Activated CD8-positive, alpha-beta T cell treated with anti-CD3 and anti-CD28 coated beads, Interleukin-2, amount 10 ng/mL, durations not matched to agents 7 days and 5 days (primary cell): ENCODE measurements at regions not wholly inside any gene's neighbourhood (a gene's known extent, or its start where the extent isn't known, plus 50 kb on each side); places are given as distances from the start of the nearest gene placed in this dataset. TPM values are rescaled to one million over a fixed set of nuclear protein-coding genes. Genes with fewer than 3 reads are reported as not detected.

Experiments used
- ATAC-seq: fragments of 150-1000 bp; cut with Tn5 transposase; one replicate; pipeline ENCODE4 v1.10.0; 2021; ENCODE audit warnings: moderate library complexity
- CTCF ChIA-PET: fragments of 350-600 bp; sonication (Branson Sonifier 250); formaldehyde crosslinking; loops from one replicate; lab custom pipeline; 2021; ENCODE audit warnings: antibody characterized with exemption; lab: Charles Lee
- POLR2A ChIA-PET: fragments of 350-600 bp; sonication (Branson Sonifier 250); formaldehyde crosslinking; loops from one replicate; lab custom pipeline; 2021; ENCODE audit warnings: antibody characterized with exemption; lab: Charles Lee
- DNase-seq: peaks from one replicate; pipeline ENCODE4 v3.0.0-alpha.2; 2020
- H3K27ac Mint-ChIP-seq: one replicate; pipeline ENCODE4 v1.8.0; 2021; ENCODE audit warnings: mild to moderate bottlenecking, mixed read lengths
- H3K27me3 Mint-ChIP-seq: one replicate; pipeline ENCODE4 v1.8.0; 2021; ENCODE audit warnings: low read depth, mixed read lengths
- H3K36me3 Mint-ChIP-seq: one replicate; pipeline ENCODE4 v1.8.0; 2021; ENCODE audit warnings: low read depth, mixed read lengths
- H3K4me1 Mint-ChIP-seq: one replicate; pipeline ENCODE4 v1.8.0; 2021; ENCODE audit warnings: low read depth, mixed read lengths
- H3K4me3 Mint-ChIP-seq: one replicate; pipeline ENCODE4 v1.8.0; 2021; ENCODE audit warnings: mild to moderate bottlenecking, mixed read lengths
- H3K9me3 Mint-ChIP-seq: one replicate; pipeline ENCODE4 v1.8.0; 2022; ENCODE audit warnings: mixed read lengths; ENCODE audit not compliant: insufficient read depth
- microRNA-seq: library from miRNA; unstranded; fragments of <30 nt; microRNA quantifications from one replicate; pipeline ENCODE4 v1.2.0, GENCODE V29; 2022

DNA sequence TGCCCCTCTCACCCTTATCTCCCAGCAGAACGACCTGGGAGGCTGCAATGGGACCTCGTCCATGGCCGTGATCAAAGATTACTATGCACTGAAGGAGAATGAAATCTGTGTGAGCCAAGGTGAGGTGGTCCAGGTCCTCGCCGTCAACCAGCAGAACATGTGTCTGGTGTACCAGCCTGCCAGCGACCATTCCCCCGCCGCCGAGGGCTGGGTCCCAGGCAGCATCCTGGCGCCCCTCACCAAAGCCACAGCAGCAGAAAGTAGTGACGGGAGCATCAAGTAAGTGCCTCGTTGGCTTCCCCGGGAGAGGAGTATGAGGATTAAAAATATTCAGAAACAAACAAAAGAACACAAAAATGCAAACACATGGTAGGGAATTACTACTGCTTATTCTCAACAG, 55.9 kb upstream of the UMPS start:
- H3K36me3 Mint-ChIP-seq, result peaks cover 31% of the 10 kb centered on the region
- H3K4me1 Mint-ChIP-seq, result peaks cover 28% of the 10 kb centered on the region
- ChIA-PET POLR2A (no interaction called here), CTCF (no interaction called here)
- no peak overlapping the region for H3K4me3 Mint-ChIP-seq
- H3K9me3 Mint-ChIP-seq, result peaks cover 16% of the 10 kb centered on the region
- ATAC-seq (no peak), DNase-seq (no peak)
- no peak overlapping the region for H3K27ac Mint-ChIP-seq
- peaks cover 3% of the 10 kb centered on the region for H3K27me3 Mint-ChIP-seq

DNA sequence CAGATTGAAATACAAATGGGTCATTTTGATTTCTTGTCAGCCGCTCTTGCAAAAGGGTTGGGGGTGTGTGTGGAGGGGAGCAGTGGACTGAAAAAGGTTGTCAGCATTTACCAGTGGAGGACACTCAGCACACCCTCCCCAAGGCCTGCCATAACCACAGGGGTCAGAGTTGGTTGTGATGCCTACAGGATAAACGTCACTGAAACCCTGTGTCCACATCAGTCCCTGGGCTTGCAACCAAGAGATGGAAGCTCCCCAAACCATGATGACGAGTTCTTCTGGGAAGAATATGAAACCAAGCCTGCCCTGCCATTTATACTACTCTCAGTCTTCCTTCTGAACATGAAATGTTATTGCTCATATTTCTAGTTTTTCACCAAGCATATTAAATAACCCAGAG, 54.0 kb upstream of the UMPS start:
- Mint-ChIP-seq H3K4me1 (peaks cover 16% of the 10 kb centered on the region), H3K27ac (no peak overlapping the region), H3K27me3 (peaks cover 12% of the 10 kb centered on the region), H3K9me3 (peaks cover 10% of the 10 kb centered on the region), H3K4me3 (no peak overlapping the region), H3K36me3 (peaks cover 23% of the 10 kb centered on the region)
- CTCF ChIA-PET, result interaction anchor here (0.7 to 1.8 kb wide), 2 partner anchors 12 to 118 kb away, joined by 3 to 6 read pairs; no protein-coding TSS in a partner anchor
- DNase-seq (no peak), ATAC-seq (no peak)
- POLR2A ChIA-PET, result no interaction called here

GRCh38 chr3:124679048-124679638, 51.1 kb upstream of the UMPS start:
- ChIA-PET POLR2A (no interaction called here), CTCF (interaction anchor here (1.4 to 2.1 kb wide), 2 partner anchors 10 to 118 kb away, joined by 3 to 16 read pairs; no protein-coding TSS in a partner anchor)
- peaks cover 3% of the 10 kb centered on the region for H3K4me1 Mint-ChIP-seq
- no peak overlapping the region for H3K27ac Mint-ChIP-seq
- no peaks in the 10 kb centered on the region for H3K9me3 Mint-ChIP-seq
- DNase-seq, result no peak
- ATAC-seq, result no peak
- H3K36me3 Mint-ChIP-seq, result peaks cover 11% of the 10 kb centered on the region
- no peak overlapping the region for H3K4me3 Mint-ChIP-seq
- peaks cover 17% of the 10 kb centered on the region for H3K27me3 Mint-ChIP-seq

Small RNA genes in the stretch of these regions (microRNA-seq; reads per million reads assigned to microRNA genes)
- gene MIR5002 (not detected), gene MIR6083 (not detected)
